WTC11 (cell line): ENCODE measurements at regions not wholly inside any gene's neighbourhood (a gene's known extent, or its start where the extent isn't known, plus 50 kb on each side); places are given as distances from the start of the nearest gene placed in this dataset.

Experiments
- ATF2 ChIP-seq: sonication (generic); formaldehyde crosslinking; IDR thresholded peaks from 2 replicates; pipeline ENCODE4 v1.8.1; 2022; ENCODE audit warnings: low read depth, missing genetic modification reagents, borderline replicate concordance
- CREB1 ChIP-seq: sonication (generic); formaldehyde crosslinking; IDR thresholded peaks from 2 replicates; pipeline ENCODE4 v1.8.0; 2023; ENCODE audit warnings: mild to moderate bottlenecking, missing genetic modification reagents
- CTCF ChIP-seq: fragments of 200-600 bp; IDR thresholded peaks from 2 replicates; pipeline ENCODE4 v1.8.0; 2022; ENCODE audit warnings: antibody characterized with exemption
- E2F4 ChIP-seq: sonication (generic); formaldehyde crosslinking; IDR thresholded peaks from 2 replicates; pipeline ENCODE4 v1.8.1; 2022; ENCODE audit warnings: low read depth, mild to moderate bottlenecking, moderate library complexity, missing genetic modification reagents, borderline replicate concordance
- E2F5 ChIP-seq: sonication (generic); formaldehyde crosslinking; IDR thresholded peaks from 2 replicates; pipeline ENCODE4 v1.8.1; 2022; ENCODE audit warnings: mild to moderate bottlenecking, moderate library complexity, missing genetic modification reagents
- HMGXB4 ChIP-seq: sonication (generic); formaldehyde crosslinking; IDR thresholded peaks from 2 replicates; pipeline ENCODE4 v1.8.1; 2023; ENCODE audit warnings: mild to moderate bottlenecking, moderate library complexity, missing genetic modification reagents
- JUN ChIP-seq: sonication (generic); formaldehyde crosslinking; IDR thresholded peaks from 2 replicates; pipeline ENCODE4 v1.8.0; 2023; ENCODE audit warnings: mild to moderate bottlenecking, missing genetic modification reagents
- MAX ChIP-seq: sonication (generic); formaldehyde crosslinking; IDR thresholded peaks from 2 replicates; pipeline ENCODE4 v1.8.0; 2022; ENCODE audit warnings: mild to moderate bottlenecking, missing genetic modification reagents
- MLX ChIP-seq: sonication (generic); formaldehyde crosslinking; IDR thresholded peaks from 2 replicates; pipeline ENCODE4 v1.8.1; 2023; ENCODE audit warnings: mild to moderate bottlenecking, missing genetic modification reagents, moderate library complexity
- NR2C2 ChIP-seq: sonication (generic); formaldehyde crosslinking; IDR thresholded peaks from 2 replicates; pipeline ENCODE4 v1.8.0; 2022; ENCODE audit warnings: mild to moderate bottlenecking, missing genetic modification reagents
- NR3C1 ChIP-seq: sonication (generic); formaldehyde crosslinking; conservative IDR thresholded peaks from 2 replicates; pipeline ENCODE4 v1.8.1; 2023; ENCODE audit warnings: low read depth, mild to moderate bottlenecking, missing genetic modification reagents
- USF1 ChIP-seq: sonication (generic); formaldehyde crosslinking; IDR thresholded peaks from 2 replicates; pipeline ENCODE4 v1.8.0; 2022; ENCODE audit warnings: mild to moderate bottlenecking, missing genetic modification reagents
- USF2 ChIP-seq: sonication (generic); formaldehyde crosslinking; IDR thresholded peaks from 2 replicates; pipeline ENCODE4 v1.8.1; 2023; ENCODE audit warnings: mild to moderate bottlenecking, missing genetic modification reagents, moderate library complexity
- ZSCAN18 ChIP-seq: fragments of 250-450 bp; sonication (Bioruptor Pico); IDR thresholded peaks from 2 replicates; pipeline ENCODE4 v2.1.2; 2022; ENCODE audit warnings: mild to moderate bottlenecking, moderate library complexity

GRCh38 chr10:121310151-121310711 is 288.0 kb downstream of the FGFR2 start:
- TF ChIP-seq NR2C2 (CRISPR knock-in tag) (no peak), MAX (CRISPR knock-in tag) (no peak), CTCF (no peak), CREB1 (CRISPR knock-in tag) (no peak), ATF2 (no peak), USF2 (CRISPR knock-in tag) (peak; percentile 47), MLX (no peak), USF1 (no peak), JUN (CRISPR knock-in tag) (no peak), E2F5 (no peak), E2F4 (no peak), HMGXB4 (CRISPR knock-in tag) (no peak), NR3C1 (CRISPR knock-in tag) (no peak), ZSCAN18 (no peak)
